ENCODE measurements at regions not wholly inside any gene's neighbourhood (a gene's known extent, or its start where the extent isn't known, plus 50 kb on each side); places are given as distances from the start of the nearest gene placed in this dataset.

- TF ChIP-seq CTCF (IDR thresholded peaks at IDR 0.05; ENCODE audit: control extremely low read depth in 1 of 3, insufficient read depth in 1 of 3, low read depth in 1 of 3, low read length in 3 of 3) (no peak), EZH2 (IDR thresholded peaks at IDR 0.05; ENCODE audit: low read depth, low read length, severe bottlenecking) (no peak), TEAD4 (IDR thresholded peaks at IDR 0.05; ENCODE audit: low read depth, low read length) (no peak), POLR2A (IDR thresholded peaks at IDR 0.05; ENCODE audit: control extremely low read depth in 1 of 2, low read depth in 2 of 2, low read length in 2 of 2) (no peak), CEBPB (IDR thresholded peaks at IDR 0.05; ENCODE audit: low read depth, low read length) (no peak)
Observed at GRCh38 chr7:28314841-28315240, 97.5 kb upstream of the CREB5 start.

All from H1 (cell line).